GM10248 (cell line): ENCODE measurements at regions not wholly inside any gene's neighbourhood (a gene's known extent, or its start where the extent isn't known, plus 50 kb on each side); places are given as distances from the start of the nearest gene placed in this dataset.

Source experiments
- CTCF ChIA-PET: fragments of 300-600 bp; sonication (Branson Sonifier 250); formaldehyde crosslinking; extraction: SDS; loops from one replicate; lab custom pipeline; 2021; ENCODE audit warnings: antibody characterized with exemption; lab: Yijun Ruan, JAX
- POLR2A ChIA-PET: fragments of 350-650 bp; sonication (Branson Sonifier 250); formaldehyde crosslinking; extraction: SDS; loops from one replicate; lab custom pipeline; 2020; ENCODE audit warnings: antibody characterized with exemption; lab: Yijun Ruan, JAX
- DNase-seq: peaks from one replicate; pipeline ENCODE4 v3.0.0; 2012; ENCODE audit errors: extremely low spot score
- CTCF ChIP-seq: IDR thresholded peaks from 2 replicates; pipeline ENCODE4 v1.5.1; 2012; ENCODE audit warnings: mild to moderate bottlenecking, low read depth; ENCODE audit errors: extremely low read depth, missing control alignments, control extremely low read depth

GRCh38 chr6:105759015-105759414 lies 327.1 kb upstream of the PRDM1 start:
- ChIA-PET CTCF (interaction anchor here (1.0 to 2.4 kb wide), 2 partner anchors 9 to 33 kb away, joined by 3 to 8 read pairs; no protein-coding TSS in a partner anchor), POLR2A (no interaction called here)
- no peak for TF ChIP-seq CTCF
- no peak for DNase-seq

GRCh38 chr6:105757512-105758200 lies 328.5 kb upstream of the PRDM1 start:
- no peak for TF ChIP-seq CTCF
- POLR2A ChIA-PET = no interaction called here
- DNase-seq = peak; percentile 39

GRCh38 chr6:105755885-105756284 lies 330.3 kb upstream of the PRDM1 start:
- POLR2A ChIA-PET = no interaction called here
- CTCF ChIA-PET = interaction anchor here (0.8 kb wide), 1 partner anchor 28 kb away, joined by 3 read pairs; no protein-coding TSS in a partner anchor
- TF ChIP-seq CTCF = no peak
- no peak for DNase-seq

More at GRCh38 chr6:105757512-105758200, 328.5 kb upstream of the PRDM1 start:
- CTCF ChIA-PET = interaction anchor here (2.4 kb wide), 1 partner anchor 34 kb away, joined by 8 read pairs; no protein-coding TSS in a partner anchor

- POLR2A ChIA-PET = no interaction called here
- no peak for TF ChIP-seq CTCF
- no peak for DNase-seq
- CTCF ChIA-PET = interaction anchor here (1.4 kb wide), 1 partner anchor 10 kb away, joined by 4 read pairs; no protein-coding TSS in a partner anchor
These were observed 332.4 kb upstream of the PRDM1 start for GRCh38 chr6:105753620-105754211.

- ChIA-PET POLR2A (no interaction called here), CTCF (interaction anchor here (1.4 kb wide), 1 partner anchor 9 kb away, joined by 4 read pairs; no protein-coding TSS in a partner anchor)
- TF ChIP-seq CTCF = no peak
- no peak for DNase-seq
These were observed 332.9 kb upstream of the PRDM1 start for GRCh38 chr6:105753207-105753606.

- no peak for DNase-seq
- TF ChIP-seq CTCF = no peak
- ChIA-PET POLR2A (no interaction called here), CTCF (interaction anchor here (1.0 to 1.5 kb wide), 2 partner anchors 9 to 12 kb away, joined by 3 read pairs; no protein-coding TSS in a partner anchor)
These were observed 336.0 kb upstream of the PRDM1 start for GRCh38 chr6:105750089-105750488.
